HUES6 (cell line): ENCODE measurements at regions not wholly inside any gene's neighbourhood (a gene's known extent, or its start where the extent isn't known, plus 50 kb on each side); places are given as distances from the start of the nearest gene placed in this dataset.

Experiments
- H3K27ac ChIP-seq: 2 replicates; pipeline ENCODE4 v1.7.0; 2013; ENCODE audit warnings: low read depth, mild to moderate bottlenecking, low read length, inconsistent platforms
- H3K27me3 ChIP-seq: 2 replicates; pipeline ENCODE4 v1.6.1; 2013; ENCODE audit warnings: low read length; ENCODE audit not compliant: control insufficient read depth, insufficient read depth
- H3K36me3 ChIP-seq: 2 replicates; pipeline ENCODE4 v1.6.1; 2013; ENCODE audit warnings: low read length; ENCODE audit not compliant: control insufficient read depth, insufficient read depth
- H3K4me1 ChIP-seq: 2 replicates; pipeline ENCODE4 v1.6.1; 2013; ENCODE audit warnings: low read length; ENCODE audit not compliant: control insufficient read depth, insufficient read depth
- H3K4me3 ChIP-seq: 2 replicates; pipeline ENCODE4 v1.5.1; 2013; ENCODE audit warnings: low read depth, low read length
- H3K9ac ChIP-seq: one replicate; pipeline ENCODE4 v1.6.1; 2013; ENCODE audit warnings: mild to moderate bottlenecking, low read length
- H3K9me3 ChIP-seq: 2 replicates; pipeline ENCODE4 v1.6.1; 2013; ENCODE audit warnings: low read depth, low read length; ENCODE audit not compliant: control insufficient read depth, insufficient read depth

DNA sequence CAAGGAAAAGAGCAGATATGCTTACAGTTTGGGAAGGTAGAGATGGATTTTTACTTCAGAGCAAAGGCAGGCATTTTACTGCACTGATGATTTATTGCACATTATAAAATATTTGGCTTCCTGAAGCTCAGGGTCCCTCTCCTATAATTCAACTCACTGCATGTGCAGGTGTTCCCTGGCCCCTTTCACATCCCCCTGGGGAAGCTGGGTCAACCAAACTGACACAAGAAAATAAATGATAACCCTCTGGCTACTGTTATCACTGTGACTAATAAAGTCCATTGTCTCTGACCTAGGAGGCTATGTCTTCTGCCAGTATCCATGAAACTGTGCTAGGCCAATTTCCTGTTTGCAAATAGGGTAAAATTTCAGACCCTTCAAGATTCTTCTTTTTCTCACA lies 163.1 kb downstream of the ARL6IP6 start:
- H3K27ac ChIP-seq, result no peak overlapping the region
- H3K4me1 ChIP-seq, result no peaks in the 10 kb centered on the region

DNA sequence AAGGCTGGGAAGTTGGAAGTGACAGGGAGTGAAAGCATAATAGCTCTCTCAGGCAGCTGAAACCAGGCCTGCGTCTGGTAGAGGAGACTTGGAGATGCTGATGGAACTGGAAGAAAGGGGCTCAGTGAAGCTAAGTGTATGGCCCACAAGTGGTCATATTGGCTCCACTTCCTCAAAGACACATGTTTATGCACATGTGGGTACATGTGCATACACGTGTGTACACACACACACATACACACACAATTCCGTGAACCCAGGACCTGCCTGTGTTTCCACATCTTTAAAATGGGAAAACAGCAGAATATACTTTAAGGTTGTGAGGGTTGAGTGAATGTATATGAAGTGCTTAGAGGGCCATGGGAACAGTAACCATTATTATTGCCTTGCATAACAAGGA lies 160.9 kb downstream of the ARL6IP6 start:
- H3K9ac ChIP-seq, result no peak overlapping the region
- no peaks in the 10 kb centered on the region for H3K9me3 ChIP-seq
- H3K4me3 ChIP-seq, result no peak overlapping the region
- H3K4me1 ChIP-seq, result peaks cover 5% of the 10 kb centered on the region; the same call in 1 of the 2 replicates
- H3K27me3 ChIP-seq, result no peaks in the 10 kb centered on the region
- H3K36me3 ChIP-seq, result no peaks in the 10 kb centered on the region
- H3K27ac ChIP-seq, result no peak overlapping the region

More for the DNA sequence above, 163.1 kb downstream of the ARL6IP6 start:
- Histone ChIP-seq H3K9ac (no peak overlapping the region), H3K9me3 (no peaks in the 10 kb centered on the region), H3K27me3 (no peaks in the 10 kb centered on the region), H3K4me3 (no peak overlapping the region), H3K36me3 (no peaks in the 10 kb centered on the region)

GRCh38 chr2:152875701-152876695 lies 157.6 kb downstream of the ARL6IP6 start:
- Histone ChIP-seq H3K27me3 (no peaks in the 10 kb centered on the region), H3K27ac (no peak overlapping the region), H3K4me1 (peaks cover 5% of the 10 kb centered on the region; the same call in 1 of the 2 replicates), H3K36me3 (no peaks in the 10 kb centered on the region), H3K9me3 (no peaks in the 10 kb centered on the region), H3K9ac (no peak overlapping the region), H3K4me3 (no peak overlapping the region)

GRCh38 chr2:152874955-152875354 lies 156.5 kb downstream of the ARL6IP6 start:
- Histone ChIP-seq H3K9ac (no peak overlapping the region), H3K27me3 (no peaks in the 10 kb centered on the region), H3K4me1 (peaks cover 5% of the 10 kb centered on the region; the same call in 1 of the 2 replicates), H3K9me3 (no peaks in the 10 kb centered on the region), H3K36me3 (no peaks in the 10 kb centered on the region), H3K27ac (no peak overlapping the region), H3K4me3 (no peak overlapping the region)

DNA sequence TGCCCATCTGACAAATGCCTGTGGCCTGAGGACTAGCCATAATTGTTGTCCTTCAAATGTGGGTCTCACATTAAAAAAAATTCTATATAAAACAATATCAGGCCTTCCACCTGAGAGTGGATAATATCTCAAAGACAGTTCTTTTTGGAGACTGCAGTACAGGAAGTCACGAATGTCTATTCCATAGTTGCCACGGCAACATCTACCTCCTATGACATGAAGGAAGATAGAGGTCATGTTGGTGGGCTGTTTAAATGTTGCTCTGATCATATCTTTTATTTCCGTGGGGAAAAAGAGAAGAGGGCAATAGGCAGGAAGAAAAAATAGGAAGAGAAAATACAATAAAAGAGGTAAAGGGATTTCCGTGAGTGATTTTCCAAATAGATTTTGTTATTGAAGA lies 151.8 kb downstream of the ARL6IP6 start:
- Histone ChIP-seq H3K4me3 (no peak overlapping the region), H3K27ac (no peak overlapping the region), H3K9me3 (no peaks in the 10 kb centered on the region; the same call in 1 of the 2 replicates), H3K36me3 (no peaks in the 10 kb centered on the region), H3K9ac (no peak overlapping the region), H3K4me1 (peaks cover 2% of the 10 kb centered on the region; the same call in 1 of the 2 replicates), H3K27me3 (no peaks in the 10 kb centered on the region)

GRCh38 chr2:152867397-152867796 lies 149.0 kb downstream of the ARL6IP6 start:
- Histone ChIP-seq H3K27me3 (no peaks in the 10 kb centered on the region), H3K4me1 (no peaks in the 10 kb centered on the region), H3K27ac (no peak overlapping the region), H3K4me3 (no peak overlapping the region), H3K9me3 (peaks cover 17% of the 10 kb centered on the region), H3K9ac (no peak overlapping the region), H3K36me3 (no peaks in the 10 kb centered on the region)

DNA sequence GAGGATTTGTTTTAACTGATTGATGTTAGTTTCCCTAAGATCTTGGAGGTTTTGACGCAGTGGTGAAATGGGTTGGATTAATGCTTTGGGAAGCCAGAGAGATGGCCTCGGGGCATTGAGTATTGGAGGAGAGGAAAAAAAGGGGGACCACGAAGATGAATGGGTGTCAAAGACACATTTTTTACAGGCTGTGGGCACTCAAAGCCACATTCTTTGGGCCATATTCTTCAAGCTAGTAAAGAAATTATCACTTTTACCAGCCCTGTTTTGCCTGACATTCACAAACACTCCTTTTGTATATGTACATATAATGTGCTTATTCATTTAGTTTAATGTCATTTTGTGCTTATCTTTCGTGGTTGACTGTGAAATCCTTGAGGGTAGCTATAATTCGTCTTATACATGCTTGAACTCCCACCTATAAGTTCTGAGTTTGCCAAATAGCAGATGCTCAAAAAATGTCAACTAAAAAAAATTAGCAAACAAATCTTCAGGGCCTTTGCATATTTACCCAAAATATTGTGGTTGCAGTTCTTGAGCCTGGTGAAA lies 146.3 kb downstream of the ARL6IP6 start:
- H3K36me3 ChIP-seq, result no peaks in the 10 kb centered on the region

GRCh38 chr2:152863826-152864225 lies 145.4 kb downstream of the ARL6IP6 start:
- Histone ChIP-seq H3K9ac (no peak overlapping the region), H3K9me3 (peaks cover 36% of the 10 kb centered on the region), H3K36me3 (no peaks in the 10 kb centered on the region), H3K4me1 (no peaks in the 10 kb centered on the region), H3K27me3 (no peaks in the 10 kb centered on the region), H3K27ac (no peak overlapping the region), H3K4me3 (no peak overlapping the region)

More for the DNA sequence above, 146.3 kb downstream of the ARL6IP6 start:
- H3K27me3 ChIP-seq, result no peaks in the 10 kb centered on the region
- no peaks in the 10 kb centered on the region for H3K4me1 ChIP-seq
- H3K9me3 ChIP-seq, result peaks cover 36% of the 10 kb centered on the region
- H3K4me3 ChIP-seq, result no peak overlapping the region
- H3K27ac ChIP-seq, result no peak overlapping the region
- H3K9ac ChIP-seq, result no peak overlapping the region

GRCh38 chr2:152861349-152861942 lies 143.0 kb downstream of the ARL6IP6 start:
- Histone ChIP-seq H3K9me3 (peaks cover 36% of the 10 kb centered on the region), H3K4me3 (no peak overlapping the region), H3K9ac (no peak overlapping the region), H3K4me1 (no peaks in the 10 kb centered on the region), H3K27ac (no peak overlapping the region), H3K27me3 (no peaks in the 10 kb centered on the region), H3K36me3 (no peaks in the 10 kb centered on the region)

- Histone ChIP-seq H3K27ac (no peak overlapping the region), H3K4me1 (no peaks in the 10 kb centered on the region), H3K9ac (no peak overlapping the region), H3K4me3 (no peak overlapping the region), H3K27me3 (no peaks in the 10 kb centered on the region), H3K36me3 (no peaks in the 10 kb centered on the region), H3K9me3 (peaks cover 29% of the 10 kb centered on the region)
Measured at GRCh38 chr2:152858594-152859265, 140.3 kb downstream of the ARL6IP6 start.
